HepG2 (cell line): ENCODE measurements at regions not wholly inside any gene's neighbourhood (a gene's known extent, or its start where the extent isn't known, plus 50 kb on each side); places are given as distances from the start of the nearest gene placed in this dataset.

ENCODE experiments used
- ATAC-seq: fragments of 200-7000 bp; cut with Tn5 transposase; 3 replicates; pipeline ENCODE4 v1.9.1; 2020; ENCODE audit warnings: mild to moderate bottlenecking, moderate library complexity
- BruUV-seq: library from RNA; stranded (reverse); fragments of 400-500 nt; replicated peaks from 2 replicates; lab custom pipeline; 2021; lab: Mats Ljungman, UMichigan
- CTCF ChIA-PET: fragments of 300-600 bp; formaldehyde crosslinking; extraction: SDS; loops from one replicate; lab custom pipeline; 2021; ENCODE audit warnings: low total read pairs, inconsistent platforms, low intra/inter-chr PET ratio; lab: Yijun Ruan, JAX
- POLR2A ChIA-PET: fragments of 350-600 bp; sonication (Branson Sonifier 250); formaldehyde crosslinking; loops from one replicate; lab custom pipeline; 2020; ENCODE audit warnings: antibody characterized with exemption, inconsistent platforms; lab: Yijun Ruan, JAX
- DNase-seq: peaks from one replicate; pipeline ENCODE4 v3.0.0-alpha.2; 2015; ENCODE audit warnings: low spot score
- FAIRE-seq: peaks from 3 replicates; lab custom pipeline; 2011; peaks lifted over from hg19 to GRCh38; lab: Jason Lieb, UNC
- H2AFZ ChIP-seq: one replicate; pipeline ENCODE4 v1.6.1; 2011; ENCODE audit warnings: low read length, inconsistent platforms
- H3K27ac ChIP-seq: fragments of 300-600 bp; 3 replicates; pipeline ENCODE4 v1.8.0; 2011; ENCODE audit warnings: mixed run types, mild to moderate bottlenecking, mixed read lengths, low read length, inconsistent platforms; ENCODE audit not compliant: insufficient read depth; ENCODE audit errors: extremely low read length
- H3K27me3 ChIP-seq, 2 experiments: fragments of 200-600 bp in 1 of 2; 2 replicates in 1 of 2; 3 replicates in 1 of 2; pipeline versions ENCODE4 v1.6.0 to v1.8.0; 2011; ENCODE audit warnings: low read length in 2 of 2, mild to moderate bottlenecking in 2 of 2, moderate library complexity in 2 of 2, inconsistent platforms in 1 of 2; ENCODE audit not compliant: insufficient read depth in 2 of 2, control insufficient read depth in 1 of 2
- H3K36me3 ChIP-seq, 2 experiments: fragments of 200-600 bp in 1 of 2; replicated peaks in 1 of 2; 2 replicates in 1 of 2; 3 replicates in 1 of 2; pipeline versions ENCODE4 v1.5.1 to v1.8.0; 2011; ENCODE audit warnings: low read length in 2 of 2, inconsistent platforms in 1 of 2; ENCODE audit not compliant: insufficient read depth in 2 of 2, control insufficient read depth in 1 of 2
- H3K4me1 ChIP-seq: 2 replicates; pipeline ENCODE4 v1.5.1; 2012; ENCODE audit warnings: low read length, inconsistent platforms; ENCODE audit not compliant: insufficient read depth
- H3K4me2 ChIP-seq: 2 replicates; pipeline ENCODE4 v1.6.0; 2011; ENCODE audit warnings: low read depth, low read length, inconsistent platforms
- H3K4me3 ChIP-seq, 3 experiments: fragments of 200-600 bp in 1 of 3; sonication (generic), shearing (Covaris generic) in 1 of 3; replicated peaks in 1 of 3; 2 replicates each; pipeline ENCODE4 v1.5.1; 2011 to 2016; ENCODE audit warnings: low read length in 3 of 3, inconsistent platforms in 2 of 3, low read depth in 2 of 3, mild to moderate bottlenecking in 2 of 3, control low read depth in 1 of 3, mixed read lengths in 1 of 3; ENCODE audit not compliant: insufficient read depth in 1 of 3
- H3K79me2 ChIP-seq: one replicate; pipeline ENCODE4 v1.6.1; 2011; ENCODE audit warnings: low read length, inconsistent platforms; ENCODE audit not compliant: insufficient read depth
- H3K9ac ChIP-seq: 2 replicates; pipeline ENCODE4 v1.6.0; 2011; ENCODE audit warnings: mild to moderate bottlenecking, low read depth, low read length, inconsistent platforms; ENCODE audit not compliant: insufficient read depth
- H3K9me3 ChIP-seq: 2 replicates; pipeline ENCODE4 v1.5.1; 2012; ENCODE audit warnings: mild to moderate bottlenecking, low read length
- H4K20me1 ChIP-seq: 2 replicates; pipeline ENCODE4 v1.6.0; 2011; ENCODE audit warnings: inconsistent platforms, mild to moderate bottlenecking, low read length, moderate library complexity; ENCODE audit not compliant: insufficient read depth
- ATF7 ChIP-seq, 2 experiments: fragments of 450-650 bp in 1 of 2; sonication (generic) in 1 of 2; formaldehyde crosslinking in 1 of 2; IDR thresholded peaks; 2 replicates each; pipeline versions ENCODE4 v1.4.0 to v1.6.1; 2016 to 2020; ENCODE audit warnings: antibody characterized with exemption in 1 of 2, mild to moderate bottlenecking in 1 of 2, missing genetic modification reagents in 1 of 2
- ESRRA ChIP-seq: sonication (generic); formaldehyde crosslinking; IDR thresholded peaks from 2 replicates; pipeline ENCODE4 v1.5.1; 2020; ENCODE audit warnings: mild to moderate bottlenecking, low read depth, missing genetic modification reagents
- GATAD1 ChIP-seq: IDR thresholded peaks from 2 replicates; pipeline ENCODE4 v1.6.1; 2016; ENCODE audit warnings: missing genetic modification reagents, missing compliant biosample characterization
- GMEB1 ChIP-seq: sonication (generic); formaldehyde crosslinking; IDR thresholded peaks from 2 replicates; pipeline ENCODE4 v1.5.1; 2020; ENCODE audit warnings: missing genetic modification reagents, mild to moderate bottlenecking, borderline replicate concordance
- KDM2A ChIP-seq: sonication (generic); formaldehyde crosslinking; IDR thresholded peaks from 2 replicates; pipeline ENCODE4 v1.4.0; 2020; ENCODE audit warnings: low read depth, missing genetic modification reagents, borderline replicate concordance
- NCOA5 ChIP-seq: sonication (generic); formaldehyde crosslinking; IDR thresholded peaks from 2 replicates; pipeline ENCODE4 v1.4.0; 2020; ENCODE audit warnings: missing genetic modification reagents
- ZFP82 ChIP-seq: sonication (generic); formaldehyde crosslinking; IDR thresholded peaks from 2 replicates; pipeline ENCODE4 v1.5.1; 2020; ENCODE audit warnings: mild to moderate bottlenecking, missing genetic modification reagents, borderline replicate concordance
- ZFYVE20 ChIP-seq: sonication (generic); formaldehyde crosslinking; IDR thresholded peaks from 2 replicates; pipeline ENCODE4 v1.8.0; 2023; ENCODE audit warnings: low read depth, mild to moderate bottlenecking, moderate library complexity, missing genetic modification reagents, borderline replicate concordance
- ZNF33A ChIP-seq: sonication (generic); formaldehyde crosslinking; IDR thresholded peaks from 2 replicates; pipeline ENCODE4 v1.5.1; 2020; ENCODE audit warnings: missing genetic modification reagents, mild to moderate bottlenecking, moderate library complexity, borderline replicate concordance
- ZNF432 ChIP-seq: sonication (generic); formaldehyde crosslinking; IDR thresholded peaks from 2 replicates; pipeline ENCODE4 v1.5.0; 2020; ENCODE audit warnings: missing genetic modification reagents, mild to moderate bottlenecking, borderline replicate concordance
- ZNF549 ChIP-seq: sonication (generic); formaldehyde crosslinking; IDR thresholded peaks from 2 replicates; pipeline ENCODE4 v1.5.0; 2020; ENCODE audit warnings: missing genetic modification reagents
- ZSCAN22 ChIP-seq: sonication (generic); formaldehyde crosslinking; IDR thresholded peaks from 2 replicates; pipeline ENCODE4 v1.4.0; 2020; ENCODE audit warnings: mild to moderate bottlenecking, missing genetic modification reagents
- WGBS: methylation state at CpG from one replicate; pipeline ENCODE4 v1.1.6; 2017; ENCODE audit warnings: low lambda C conversion rate; 5-methylcytosine and 5-hydroxymethylcytosine counted together
- in situ Hi-C: cut with HindIII; loops from 2 replicates; pipeline ENCODE4 v1.10.0; 2017; ENCODE audit warnings: low pct_unique_long_range_greater_than_20kb; ENCODE audit not compliant: extremely low pct_ligation_motif_present
- intact Hi-C: fragments of 100-400 bp; cut with micrococcal nuclease; formaldehyde crosslinking; loops from one replicate; pipeline ENCODE4 v1.10.0; 2022; ENCODE audit not compliant: unreplicated experiment
- TF ChIP-seq, protein P1 (sequence below): sonication (generic); formaldehyde crosslinking; IDR thresholded peaks from one replicate; pipeline ENCODE4 v1.5.1; 2020; ENCODE audit warnings: mild to moderate bottlenecking, missing genetic modification reagents; ENCODE audit errors: not compliant biosample characterization
- TF ChIP-seq, protein P2 (sequence below): IDR thresholded peaks from 2 replicates; pipeline ENCODE4 v1.6.1; 2016; ENCODE audit warnings: low read depth, borderline replicate concordance

DNA sequence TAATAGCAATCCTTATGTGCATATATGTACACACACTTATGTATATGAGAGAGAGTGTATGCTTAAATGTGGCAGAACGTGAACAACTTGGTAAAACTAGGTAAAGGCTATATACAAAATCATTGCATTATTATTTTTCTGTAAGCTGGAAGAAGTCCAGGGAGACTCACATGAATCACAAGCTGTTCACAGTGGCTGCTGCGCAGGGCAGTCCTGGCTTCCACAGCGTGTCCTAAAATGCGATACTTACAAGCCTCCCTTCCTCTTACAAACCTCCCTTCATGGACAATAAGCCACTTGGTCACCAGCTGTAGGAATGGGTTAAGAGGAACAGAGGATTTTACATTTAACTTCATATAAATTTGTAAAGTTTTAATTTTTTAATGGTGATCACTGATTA lies 114.9 kb upstream of the AGAP1 start:
- 20% methylated on average over 4 of the region's 4 CpGs for WGBS
- no peaks in the 10 kb centered on the region for H3K36me3 ChIP-seq
- ATAC-seq: no peak
- no peaks in the 10 kb centered on the region for H3K9me3 ChIP-seq
- no peaks in the 10 kb centered on the region for H3K4me1 ChIP-seq
- intact Hi-C loops (no loop called here), in situ Hi-C loops (no loop called here)
- H3K27me3 ChIP-seq: peaks cover 3 to 43% of the 10 kb centered on the region in 2 experiments; a peak in 3 of 5 replicates
- H3K9ac ChIP-seq: no peak overlapping the region
- no TSS peak for BruUV-seq
- ChIA-PET POLR2A (no interaction called here), CTCF (no interaction called here)
- H3K79me2 ChIP-seq: no peaks in the 10 kb centered on the region
- no peak for TF ChIP-seq ESRRA
- TF ChIP-seq, protein P1, sequence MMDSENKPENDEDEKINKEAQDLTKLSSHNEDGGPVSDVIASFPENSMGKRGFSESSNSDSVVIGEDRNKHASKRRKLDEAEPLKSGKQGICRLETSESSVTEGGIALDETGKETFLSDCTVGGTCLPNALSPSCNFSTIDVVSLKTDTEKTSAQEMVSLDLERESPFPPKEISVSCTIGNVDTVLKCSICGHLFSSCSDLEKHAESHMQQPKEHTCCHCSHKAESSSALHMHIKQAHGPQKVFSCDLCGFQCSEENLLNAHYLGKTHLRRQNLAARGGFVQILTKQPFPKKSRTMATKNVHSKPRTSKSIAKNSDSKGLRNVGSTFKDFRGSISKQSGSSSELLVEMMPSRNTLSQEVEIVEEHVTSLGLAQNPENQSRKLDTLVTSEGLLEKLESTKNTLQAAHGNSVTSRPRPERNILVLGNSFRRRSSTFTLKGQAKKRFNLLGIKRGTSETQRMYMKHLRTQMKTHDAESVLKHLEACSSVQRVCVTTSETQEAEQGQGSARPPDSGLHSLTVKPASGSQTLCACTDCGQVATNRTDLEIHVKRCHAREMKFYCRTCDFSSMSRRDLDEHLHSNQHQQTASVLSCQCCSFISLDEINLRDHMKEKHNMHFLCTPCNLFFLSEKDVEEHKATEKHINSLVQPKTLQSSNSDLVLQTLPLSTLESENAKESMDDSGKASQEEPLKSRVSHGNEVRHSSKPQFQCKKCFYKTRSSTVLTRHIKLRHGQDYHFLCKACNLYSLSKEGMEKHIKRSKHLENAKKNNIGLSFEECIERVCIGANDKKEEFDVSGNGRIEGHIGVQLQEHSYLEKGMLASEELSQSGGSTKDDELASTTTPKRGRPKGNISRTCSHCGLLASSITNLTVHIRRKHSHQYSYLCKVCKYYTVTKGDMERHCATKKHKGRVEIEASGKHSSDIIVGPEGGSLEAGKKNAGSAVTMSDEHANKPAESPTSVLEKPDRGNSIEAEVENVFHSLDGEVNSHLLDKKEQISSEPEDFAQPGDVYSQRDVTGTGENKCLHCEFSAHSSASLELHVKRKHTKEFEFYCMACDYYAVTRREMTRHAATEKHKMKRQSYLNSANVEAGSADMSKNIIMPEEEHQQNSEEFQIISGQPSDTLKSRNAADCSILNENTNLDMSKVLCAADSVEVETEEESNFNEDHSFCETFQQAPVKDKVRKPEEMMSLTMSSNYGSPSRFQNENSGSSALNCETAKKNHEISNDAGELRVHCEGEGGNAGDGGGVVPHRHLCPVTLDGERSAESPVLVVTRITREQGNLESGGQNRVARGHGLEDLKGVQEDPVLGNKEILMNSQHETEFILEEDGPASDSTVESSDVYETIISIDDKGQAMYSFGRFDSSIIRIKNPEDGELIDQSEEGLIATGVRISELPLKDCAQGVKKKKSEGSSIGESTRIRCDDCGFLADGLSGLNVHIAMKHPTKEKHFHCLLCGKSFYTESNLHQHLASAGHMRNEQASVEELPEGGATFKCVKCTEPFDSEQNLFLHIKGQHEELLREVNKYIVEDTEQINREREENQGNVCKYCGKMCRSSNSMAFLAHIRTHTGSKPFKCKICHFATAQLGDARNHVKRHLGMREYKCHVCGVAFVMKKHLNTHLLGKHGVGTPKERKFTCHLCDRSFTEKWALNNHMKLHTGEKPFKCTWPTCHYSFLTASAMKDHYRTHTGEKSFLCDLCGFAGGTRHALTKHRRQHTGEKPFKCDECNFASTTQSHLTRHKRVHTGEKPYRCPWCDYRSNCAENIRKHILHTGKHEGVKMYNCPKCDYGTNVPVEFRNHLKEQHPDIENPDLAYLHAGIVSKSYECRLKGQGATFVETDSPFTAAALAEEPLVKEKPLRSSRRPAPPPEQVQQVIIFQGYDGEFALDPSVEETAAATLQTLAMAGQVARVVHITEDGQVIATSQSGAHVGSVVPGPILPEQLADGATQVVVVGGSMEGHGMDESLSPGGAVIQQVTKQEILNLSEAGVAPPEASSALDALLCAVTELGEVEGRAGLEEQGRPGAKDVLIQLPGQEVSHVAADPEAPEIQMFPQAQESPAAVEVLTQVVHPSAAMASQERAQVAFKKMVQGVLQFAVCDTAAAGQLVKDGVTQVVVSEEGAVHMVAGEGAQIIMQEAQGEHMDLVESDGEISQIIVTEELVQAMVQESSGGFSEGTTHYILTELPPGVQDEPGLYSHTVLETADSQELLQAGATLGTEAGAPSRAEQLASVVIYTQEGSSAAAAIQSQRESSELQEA (CRISPR knock-in tag): no peak
- TF ChIP-seq ZSCAN22 (CRISPR knock-in tag): no peak
- no peak for TF ChIP-seq ZNF33A (CRISPR knock-in tag)
- no peak for TF ChIP-seq GMEB1 (CRISPR knock-in tag)
- no peak for TF ChIP-seq GATAD1
- TF ChIP-seq, protein P2, sequence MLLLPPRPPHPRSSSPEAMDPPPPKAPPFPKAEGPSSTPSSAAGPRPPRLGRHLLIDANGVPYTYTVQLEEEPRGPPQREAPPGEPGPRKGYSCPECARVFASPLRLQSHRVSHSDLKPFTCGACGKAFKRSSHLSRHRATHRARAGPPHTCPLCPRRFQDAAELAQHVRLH (CRISPR knock-in tag): no peak
- TF ChIP-seq ATF7 (IDR thresholded peaks at IDR 0.05): no peak
- TF ChIP-seq ATF7 (CRISPR knock-in tag; IDR thresholded peaks at IDR 0.05): no peak
- TF ChIP-seq KDM2A (CRISPR knock-in tag): no peak
- no peak for TF ChIP-seq ZNF432 (CRISPR knock-in tag)
- no peak for TF ChIP-seq ZFP82 (CRISPR knock-in tag)
- TF ChIP-seq ZFYVE20 (CRISPR knock-in tag): no peak
- no peak for TF ChIP-seq ZNF549 (CRISPR knock-in tag)
- no peak for TF ChIP-seq NCOA5 (CRISPR knock-in tag)
- H3K4me3 ChIP-seq: no peak overlapping the region
- H4K20me1 ChIP-seq: no peaks in the 10 kb centered on the region; the same call in 1 of the 2 replicates
- H3K27ac ChIP-seq: no peak overlapping the region
- no peak for FAIRE-seq
- H2AFZ ChIP-seq: no peak overlapping the region
- H3K4me2 ChIP-seq: no peak overlapping the region
- DNase-seq: no peak
